DMS 273 (cell line): ENCODE measurements at regions not wholly inside any gene's neighbourhood (a gene's known extent, or its start where the extent isn't known, plus 50 kb on each side); places are given as distances from the start of the nearest gene placed in this dataset.
"Not testable (repeated sequence)": the region's sequence is repeated elsewhere in the genome, so short reads cannot be mapped to it uniquely, and the experiment has no call there.

Experiments
- DNase-seq: peaks from one replicate; lab custom pipeline; 2025; ENCODE audit not compliant: unreplicated experiment; lab: John Stamatoyannopoulos, UW

- no peak for DNase-seq
Measured at GRCh38 chr3:61442696-61443095, 118.7 kb upstream of the PTPRG start.

- DNase-seq: no peak
Measured at GRCh38 chr3:61443886-61444285, 117.5 kb upstream of the PTPRG start.

GRCh38 chr3:61444782-61445181 is 116.6 kb upstream of the PTPRG start:
- DNase-seq: no peak

- DNase-seq: no peak
Measured at GRCh38 chr3:61445924-61446323, 115.4 kb upstream of the PTPRG start.

- DNase-seq: no peak
Measured at GRCh38 chr3:61446341-61446740, 115.0 kb upstream of the PTPRG start.

- no peak for DNase-seq
Measured at GRCh38 chr3:61448378-61448777, 113.0 kb upstream of the PTPRG start.

- no peak for DNase-seq
Measured at GRCh38 chr3:61449327-61450040, 111.9 kb upstream of the PTPRG start.

GRCh38 chr3:61450866-61451265 is 110.5 kb upstream of the PTPRG start:
- DNase-seq: no peak

- DNase-seq: no peak
Measured at GRCh38 chr3:61451841-61452240, 109.5 kb upstream of the PTPRG start.

- no peak for DNase-seq
Measured at GRCh38 chr3:61452535-61453090, 108.8 kb upstream of the PTPRG start.

GRCh38 chr3:61454006-61454585 is 107.3 kb upstream of the PTPRG start:
- no peak for DNase-seq

GRCh38 chr3:61454801-61455200 is 106.6 kb upstream of the PTPRG start:
- no peak for DNase-seq

GRCh38 chr3:61460636-61461035 is 100.7 kb upstream of the PTPRG start:
- no peak for DNase-seq

GRCh38 chr3:61463191-61463590 is 98.2 kb upstream of the PTPRG start:
- DNase-seq: no peak

GRCh38 chr3:61464518-61465140 is 96.7 kb upstream of the PTPRG start:
- DNase-seq: no peak

GRCh38 chr3:61466357-61466756 is 95.0 kb upstream of the PTPRG start:
- no peak for DNase-seq

- no peak for DNase-seq
Measured at GRCh38 chr3:61483997-61484396, 77.4 kb upstream of the PTPRG start.

- DNase-seq: no peak
Measured at GRCh38 chr3:61493339-61493738, 68.0 kb upstream of the PTPRG start.

GRCh38 chr3:61494309-61494708 is 67.1 kb upstream of the PTPRG start:
- not testable (repeated sequence) for DNase-seq

- no peak for DNase-seq
Measured at GRCh38 chr3:61497463-61497862, 63.9 kb upstream of the PTPRG start.

GRCh38 chr3:61505197-61505596 is 56.2 kb upstream of the PTPRG start:
- DNase-seq: no peak

- DNase-seq: no peak
Measured at GRCh38 chr3:61507946-61508345, 53.4 kb upstream of the PTPRG start.
